T1000 (cell line): ENCODE measurements at regions not wholly inside any gene's neighbourhood (a gene's known extent, or its start where the extent isn't known, plus 50 kb on each side); places are given as distances from the start of the nearest gene placed in this dataset.
"Not testable (repeated sequence)": the region's sequence is repeated elsewhere in the genome, so short reads cannot be mapped to it uniquely, and the experiment has no call there.

ENCODE experiments used
- DNase-seq: peaks from one replicate; lab custom pipeline; 2025; ENCODE audit warnings: mixed read lengths; lab: John Stamatoyannopoulos, UW

- DNase-seq = no peak
Observed at GRCh38 chr4:152063621-152064240, 302.9 kb upstream of the GATB start.

- no peak for DNase-seq
Observed at GRCh38 chr4:152062936-152063620, 302.3 kb upstream of the GATB start.

- no peak for DNase-seq
Observed at GRCh38 chr4:152054731-152055130, 293.9 kb upstream of the GATB start.

- no peak for DNase-seq
Observed at GRCh38 chr4:152052451-152053057, 291.7 kb upstream of the GATB start.

- DNase-seq = not testable (repeated sequence)
Observed at GRCh38 chr4:152051332-152051731, 290.5 kb upstream of the GATB start.

- no peak for DNase-seq
Observed at GRCh38 chr4:152050106-152050505, 289.3 kb upstream of the GATB start.

- no peak for DNase-seq
Observed at GRCh38 chr4:152047451-152047850, 286.6 kb upstream of the GATB start.

- DNase-seq = no peak
Observed at GRCh38 chr4:152045807-152046571, 285.2 kb upstream of the GATB start.

- DNase-seq = no peak
Observed at GRCh38 chr4:152045449-152045806, 284.6 kb upstream of the GATB start.

GRCh38 chr4:152044331-152045036 lies 283.7 kb upstream of the GATB start:
- no peak for DNase-seq

- no peak for DNase-seq
Observed at GRCh38 chr4:152041295-152041694, 280.5 kb upstream of the GATB start.

GRCh38 chr4:152039691-152040090 lies 278.9 kb upstream of the GATB start:
- no peak for DNase-seq

- peak; percentile 6 for DNase-seq
Observed at GRCh38 chr4:152039023-152039481, 278.2 kb upstream of the GATB start.

- no peak for DNase-seq
Observed at GRCh38 chr4:152038238-152038637, 277.4 kb upstream of the GATB start.

- no peak for DNase-seq
Observed at GRCh38 chr4:152037435-152037834, 276.6 kb upstream of the GATB start.

- DNase-seq = no peak
Observed at GRCh38 chr4:152033621-152034020, 272.8 kb upstream of the GATB start.

- no peak for DNase-seq
Observed at GRCh38 chr4:152032722-152033131, 271.9 kb upstream of the GATB start.

GRCh38 chr4:152029631-152030030 lies 268.8 kb upstream of the GATB start:
- no peak for DNase-seq

- DNase-seq = no peak
Observed at GRCh38 chr4:152028131-152028530, 267.3 kb upstream of the GATB start.

- no peak for DNase-seq
Observed at GRCh38 chr4:152024881-152025280, 264.1 kb upstream of the GATB start.

GRCh38 chr4:152023674-152024073 lies 262.9 kb upstream of the GATB start:
- no peak for DNase-seq

- DNase-seq = no peak
Observed at GRCh38 chr4:152022543-152022942, 261.7 kb upstream of the GATB start.
